Upper lobe of left lung (tissue), 6 donors: ENCODE measurements at regions not wholly inside any gene's neighbourhood (a gene's known extent, or its start where the extent isn't known, plus 50 kb on each side); places are given as distances from the start of the nearest gene placed in this dataset.

ENCODE experiments used
- ATAC-seq, 2 donors: fragments of 200-7000 bp; cut with Tn5 transposase; one replicate each; pipeline ENCODE4 v1.9.1; 2022; ENCODE audit warnings: mild to moderate bottlenecking in 2 of 2, moderate library complexity in 2 of 2; ENCODE audit not compliant: low FRiP score in 2 of 2
- DNase-seq, 2 donors: peaks; one replicate each; pipeline ENCODE4 v3.0.0-alpha.2; 2019 to 2020
- H3K27ac ChIP-seq, 4 donors: fragments of 200-600 bp; sonication (generic); one replicate each; pipeline ENCODE4 v1.5.1; 2016 to 2019
- H3K27me3 ChIP-seq, 4 donors: fragments of 200-600 bp; sonication (generic); one replicate each; pipeline ENCODE4 v1.5.1; 2017 to 2019
- H3K36me3 ChIP-seq, 4 donors: fragments of 200-600 bp; sonication (generic); one replicate each; pipeline ENCODE4 v1.5.1; 2016 to 2019
- H3K4me1 ChIP-seq, 4 donors: fragments of 200-600 bp; sonication (generic); one replicate each; pipeline ENCODE4 v1.5.1; 2018 to 2019
- H3K4me3 ChIP-seq, 4 donors: fragments of 200-600 bp; sonication (generic); one replicate each; pipeline ENCODE4 v1.5.1; 2017 to 2019; ENCODE audit warnings: mild to moderate bottlenecking in 2 of 4, moderate library complexity in 1 of 4
- H3K9me3 ChIP-seq, 4 donors: fragments of 200-600 bp; sonication (generic); one replicate each; pipeline ENCODE4 v1.5.1; 2018 to 2019
- CTCF ChIP-seq, 6 experiments: fragments of 450-650 bp in 4 of 6; fragments of 200-600 bp in 2 of 6; sonication (generic) in 2 of 6; IDR thresholded peaks; one replicate each; pipeline ENCODE4 v1.5.1; 2016 to 2019; ENCODE audit warnings: antibody characterized with exemption in 6 of 6
- EP300 ChIP-seq, 4 donors: sonication (generic); formaldehyde crosslinking; IDR thresholded peaks; one replicate each; pipeline ENCODE4 v1.5.1; 2017; ENCODE audit warnings: antibody characterized with exemption in 4 of 4, control low read depth in 2 of 4
- POLR2A ChIP-seq, 4 donors: fragments of 450-650 bp; IDR thresholded peaks; one replicate each; pipeline ENCODE4 v1.5.1; 2016 to 2017; ENCODE audit warnings: antibody characterized with exemption in 4 of 4, mild to moderate bottlenecking in 2 of 4
- POLR2AphosphoS5 ChIP-seq, 2 donors: sonication (generic); formaldehyde crosslinking; IDR thresholded peaks; one replicate each; pipeline ENCODE4 v1.5.1; 2017; ENCODE audit warnings: antibody characterized with exemption in 2 of 2
- WGBS, 2 donors: methylation state at CpG; one replicate each; pipeline ENCODE4 v1.1.5; 2017 to 2018; 5-methylcytosine and 5-hydroxymethylcytosine counted together
- donor health status: DM: no; HTN: no; CAD: no; lungs with moderate emphysema.
- donor health status: DM: no; HTN: yes; CAD: no; lungs with severe emphysema.

GRCh38 chr2:118549503-118549902 is 297.9 kb downstream of the EN1 start:
- H3K27me3 ChIP-seq, result no peaks in the 10 kb centered on the region
- H3K4me3 ChIP-seq, result no peak overlapping the region
- no peak for DNase-seq
- H3K4me1 ChIP-seq, result no peaks in the 10 kb centered on the region
- H3K9me3 ChIP-seq, result no peaks in the 10 kb centered on the region
- ATAC-seq, result no peak
- no peaks in the 10 kb centered on the region for H3K36me3 ChIP-seq
- 25 to 55% methylated on average over 1 of the region's 1 CpG for WGBS, 2 donors
- no peak overlapping the region for H3K27ac ChIP-seq
- TF ChIP-seq EP300 (IDR thresholded peaks at IDR 0.05) (no peak), POLR2A (IDR thresholded peaks at IDR 0.05) (no peak), CTCF (IDR thresholded peaks at IDR 0.05) (no peak), POLR2AphosphoS5 (IDR thresholded peaks at IDR 0.05) (no peak)

- Histone ChIP-seq H3K9me3 (no peaks in the 10 kb centered on the region), H3K27me3 (no peaks in the 10 kb centered on the region), H3K27ac (no peak overlapping the region), H3K4me3 (no peak overlapping the region), H3K4me1 (no peaks in the 10 kb centered on the region), H3K36me3 (no peaks in the 10 kb centered on the region)
- ATAC-seq (no peak), DNase-seq (no peak)
- TF ChIP-seq CTCF (IDR thresholded peaks at IDR 0.05) (no peak), EP300 (IDR thresholded peaks at IDR 0.05) (no peak), POLR2AphosphoS5 (IDR thresholded peaks at IDR 0.05) (no peak), POLR2A (IDR thresholded peaks at IDR 0.05) (no peak)
- WGBS, 2 donors, result 58 to 59% methylated on average over 8 of the region's 8 CpGs
Observed at GRCh38 chr2:118548880-118549488, 298.5 kb downstream of the EN1 start.

DNA sequence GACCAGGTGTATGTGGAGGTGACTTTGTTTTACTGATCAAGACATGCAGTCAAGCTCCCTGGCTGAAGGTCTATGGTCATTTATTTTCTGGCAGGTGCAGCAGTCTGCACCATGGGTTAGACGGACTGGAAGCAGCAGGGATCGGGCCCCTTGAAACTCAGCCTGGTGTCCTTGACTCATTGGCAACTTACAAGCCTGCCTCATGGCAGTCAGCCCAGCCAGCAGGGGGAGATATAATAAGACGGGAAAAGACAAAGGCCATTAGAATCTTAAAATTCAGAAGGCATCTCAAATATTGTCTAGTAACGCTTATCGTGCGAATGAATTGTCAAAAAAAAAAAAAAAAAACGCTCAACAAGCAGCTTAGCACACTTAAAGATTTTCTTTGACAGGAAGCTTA is 308.2 kb downstream of the EN1 start:
- TF ChIP-seq CTCF (IDR thresholded peaks at IDR 0.05) (no peak), POLR2A (IDR thresholded peaks at IDR 0.05) (no peak), POLR2AphosphoS5 (IDR thresholded peaks at IDR 0.05) (no peak), EP300 (IDR thresholded peaks at IDR 0.05) (no peak)
- no peaks in the 10 kb centered on the region for H3K27me3 ChIP-seq
- no peak overlapping the region for H3K4me3 ChIP-seq
- H3K4me1 ChIP-seq, result no peaks in the 10 kb centered on the region
- H3K27ac ChIP-seq, result no peak overlapping the region
- no peaks in the 10 kb centered on the region for H3K9me3 ChIP-seq
- ATAC-seq, result peak in 1 of 2 donors; percentile 41
- 54 to 61% methylated on average over 7 of the region's 7 CpGs for WGBS, 2 donors
- no peaks in the 10 kb centered on the region for H3K36me3 ChIP-seq
- no peak for DNase-seq

- Histone ChIP-seq H3K4me1 (no peaks in the 10 kb centered on the region), H3K36me3 (no peaks in the 10 kb centered on the region), H3K4me3 (no peak overlapping the region), H3K27ac (no peak overlapping the region), H3K9me3 (no peaks in the 10 kb centered on the region), H3K27me3 (no peaks in the 10 kb centered on the region)
- no peak for ATAC-seq
- no peak for DNase-seq
- TF ChIP-seq EP300 (IDR thresholded peaks at IDR 0.05), result no peak
- WGBS, 2 donors, result 83 to 87% methylated on average over 4 of the region's 4 CpGs
Observed at GRCh38 chr2:118536306-118536705, 311.1 kb downstream of the EN1 start.

GRCh38 chr2:118535818-118536212 is 311.6 kb downstream of the EN1 start:
- Histone ChIP-seq H3K9me3 (no peaks in the 10 kb centered on the region), H3K27ac (no peak overlapping the region), H3K4me1 (no peaks in the 10 kb centered on the region), H3K36me3 (no peaks in the 10 kb centered on the region), H3K27me3 (no peaks in the 10 kb centered on the region), H3K4me3 (no peak overlapping the region)
- 72 to 77% methylated on average over 3 of the region's 3 CpGs for WGBS, 2 donors
- ATAC-seq (no peak), DNase-seq (no peak)
- no peak for TF ChIP-seq POLR2A (IDR thresholded peaks at IDR 0.05)
- no peak for TF ChIP-seq CTCF (IDR thresholded peaks at IDR 0.05)
- TF ChIP-seq EP300 (IDR thresholded peaks at IDR 0.05), result no peak
- no peak for TF ChIP-seq POLR2AphosphoS5 (IDR thresholded peaks at IDR 0.05)
